ENCODE measurements at regions not wholly inside any gene's neighbourhood (a gene's known extent, or its start where the extent isn't known, plus 50 kb on each side); places are given as distances from the start of the nearest gene placed in this dataset.

GRCh38 chr4:82005158-82005557 is 368.6 kb downstream of the HNRNPD start:
- ATAC-seq (ENCODE audit: insufficient number of reproducible peaks, low FRiP score, low read depth): no peak

DNA sequence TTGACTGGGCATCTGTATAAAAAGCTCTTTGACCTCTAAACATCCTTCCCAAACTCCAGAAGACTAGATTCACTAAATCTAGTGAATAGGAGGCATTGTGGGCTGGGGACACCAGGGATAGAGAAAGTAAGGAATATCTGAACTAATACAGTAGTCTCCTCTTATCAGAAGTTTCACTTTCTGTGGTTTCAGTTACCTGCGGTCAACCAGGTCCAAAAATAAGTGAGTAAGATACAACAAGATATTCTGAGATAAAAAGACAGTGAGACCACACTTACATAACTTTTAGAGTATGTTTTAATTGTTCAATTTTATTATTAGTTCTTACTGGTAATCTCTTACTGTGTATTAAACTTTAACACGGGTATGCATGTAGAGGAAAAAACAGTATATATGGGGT is 376.5 kb downstream of the HNRNPD start:
- H3K9me3 ChIP-seq: no peaks in the 10 kb centered on the region
- DNase-seq (ENCODE audit: low spot score): no peak
- no peaks in the 10 kb centered on the region for H3K27me3 ChIP-seq (replicated peaks; ENCODE audit: insufficient read depth)
- H3K4me1 ChIP-seq (ENCODE audit: control insufficient read depth in 1 of 2, low read depth in 2 of 2): no peaks in the 10 kb centered on the region
- TF ChIP-seq CTCF (IDR thresholded peaks at IDR 0.05): no peak
- ATAC-seq (ENCODE audit: insufficient number of reproducible peaks, low FRiP score, low read depth): no peak
- no peak overlapping the region for H3K4me3 ChIP-seq
- no peak overlapping the region for H3K27ac ChIP-seq
- H3K36me3 ChIP-seq: no peaks in the 10 kb centered on the region

More at GRCh38 chr4:82005158-82005557, 368.6 kb downstream of the HNRNPD start:
- TF ChIP-seq CTCF (IDR thresholded peaks at IDR 0.05): no peak
- H3K36me3 ChIP-seq: no peaks in the 10 kb centered on the region
- H3K27me3 ChIP-seq (replicated peaks; ENCODE audit: insufficient read depth): no peaks in the 10 kb centered on the region
- H3K9me3 ChIP-seq: no peaks in the 10 kb centered on the region
- H3K4me1 ChIP-seq (ENCODE audit: control insufficient read depth in 1 of 2, low read depth in 2 of 2): no peaks in the 10 kb centered on the region
- H3K4me3 ChIP-seq: no peak overlapping the region
- no peak overlapping the region for H3K27ac ChIP-seq
- DNase-seq (ENCODE audit: low spot score): no peak

DNA sequence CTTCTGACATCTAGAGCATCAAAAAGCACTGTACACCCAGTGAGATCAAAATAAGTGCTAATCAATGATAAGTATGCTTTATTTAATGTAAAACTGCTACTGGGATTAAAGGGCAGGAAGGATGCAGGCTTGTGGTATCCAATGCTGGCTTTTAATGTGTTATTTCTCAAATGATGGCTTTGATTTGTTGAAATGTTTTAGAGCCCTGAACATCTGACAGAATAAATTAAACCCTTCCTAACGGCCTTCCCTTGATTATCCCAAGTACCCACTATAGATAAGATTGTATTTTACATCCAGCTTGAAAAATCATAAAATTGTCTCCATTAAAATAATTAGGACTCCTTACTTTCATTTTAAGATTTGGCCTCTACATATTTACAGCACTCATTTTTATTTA is 382.9 kb downstream of the HNRNPD start:
- TF ChIP-seq CTCF (IDR thresholded peaks at IDR 0.05): no peak
- no peak for DNase-seq (ENCODE audit: low spot score)
- Histone ChIP-seq H3K27me3 (replicated peaks; ENCODE audit: insufficient read depth) (no peaks in the 10 kb centered on the region), H3K9me3 (no peaks in the 10 kb centered on the region), H3K4me3 (no peak overlapping the region), H3K27ac (no peak overlapping the region), H3K36me3 (no peaks in the 10 kb centered on the region), H3K4me1 (ENCODE audit: control insufficient read depth in 1 of 2, low read depth in 2 of 2) (no peaks in the 10 kb centered on the region)
- no peak for ATAC-seq (ENCODE audit: insufficient number of reproducible peaks, low FRiP score, low read depth)

- H3K4me3 ChIP-seq: no peak overlapping the region
- H3K4me1 ChIP-seq (ENCODE audit: control insufficient read depth in 1 of 2, low read depth in 2 of 2): no peaks in the 10 kb centered on the region
- no peaks in the 10 kb centered on the region for H3K9me3 ChIP-seq
- DNase-seq (ENCODE audit: low spot score) (no peak), ATAC-seq (ENCODE audit: insufficient number of reproducible peaks, low FRiP score, low read depth) (no peak)
- H3K27ac ChIP-seq: no peak overlapping the region
- TF ChIP-seq CTCF (IDR thresholded peaks at IDR 0.05): no peak
- H3K36me3 ChIP-seq: no peaks in the 10 kb centered on the region
- no peaks in the 10 kb centered on the region for H3K27me3 ChIP-seq (replicated peaks; ENCODE audit: insufficient read depth)
Observed at GRCh38 chr4:81990211-81990610, 383.6 kb downstream of the HNRNPD start.

DNA sequence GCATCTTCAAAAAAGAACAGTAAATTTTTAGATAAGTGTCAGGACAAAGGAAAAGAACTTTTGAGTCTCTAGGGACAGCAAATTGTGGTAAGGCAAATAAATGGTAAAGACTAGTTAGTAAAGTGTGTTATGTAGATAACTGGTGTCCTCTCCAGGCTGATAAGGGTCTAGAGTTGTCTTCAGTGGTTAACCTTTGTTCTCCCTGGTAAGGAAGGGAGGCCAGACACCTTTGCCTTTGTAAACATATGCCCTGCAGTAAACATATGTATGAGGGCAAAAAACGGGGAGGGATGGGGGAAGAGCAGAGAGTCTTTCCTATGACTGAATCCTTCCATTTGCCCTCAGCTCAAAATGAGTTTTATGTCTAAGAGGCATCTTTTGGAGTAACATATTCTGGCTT is 384.6 kb downstream of the HNRNPD start:
- Histone ChIP-seq H3K27ac (no peak overlapping the region), H3K4me1 (ENCODE audit: control insufficient read depth in 1 of 2, low read depth in 2 of 2) (no peaks in the 10 kb centered on the region), H3K27me3 (replicated peaks; ENCODE audit: insufficient read depth) (no peaks in the 10 kb centered on the region), H3K36me3 (no peaks in the 10 kb centered on the region), H3K4me3 (no peak overlapping the region), H3K9me3 (no peaks in the 10 kb centered on the region)
- ATAC-seq (ENCODE audit: insufficient number of reproducible peaks, low FRiP score, low read depth): no peak
- no peak for DNase-seq (ENCODE audit: low spot score)
- TF ChIP-seq CTCF (IDR thresholded peaks at IDR 0.05): no peak

Measured in thoracic aorta (tissue), 2 donors.